Suprapubic skin (tissue), 3 donors: ENCODE measurements at regions not wholly inside any gene's neighbourhood (a gene's known extent, or its start where the extent isn't known, plus 50 kb on each side); places are given as distances from the start of the nearest gene placed in this dataset.

Experiments used
- CTCF ChIP-seq, 2 donors: fragments of 200-600 bp in 1 of 2; fragments of 450-650 bp in 1 of 2; sonication (generic) in 1 of 2; IDR thresholded peaks; one replicate each; pipeline ENCODE4 v1.5.1; 2016 to 2019; ENCODE audit warnings: antibody characterized with exemption in 2 of 2, mild to moderate bottlenecking in 1 of 2, moderate library complexity in 1 of 2
- EP300 ChIP-seq: sonication (generic); formaldehyde crosslinking; IDR thresholded peaks from one replicate; pipeline ENCODE4 v1.6.1; 2017; ENCODE audit warnings: antibody characterized with exemption

GRCh38 chr7:49417034-49417433 lies 356.4 kb upstream of the VWC2 start:
- TF ChIP-seq CTCF (IDR thresholded peaks at IDR 0.05) (no peak), EP300 (no peak)
